ENCODE measurements at regions not wholly inside any gene's neighbourhood (a gene's known extent, or its start where the extent isn't known, plus 50 kb on each side); places are given as distances from the start of the nearest gene placed in this dataset.

- Histone ChIP-seq H3F3A (ENCODE audit: insufficient read depth) (no peaks in the 10 kb centered on the region), H3K79me2 (ENCODE audit: insufficient read depth, low read length) (no peaks in the 10 kb centered on the region), H2AFZ (ENCODE audit: low read depth, low read length, severe bottlenecking) (no peak overlapping the region), H4K20me1 (ENCODE audit: low read depth, low read length) (no peaks in the 10 kb centered on the region), H3K4me2 (ENCODE audit: low read depth, low read length, poor library complexity, severe bottlenecking) (no peak overlapping the region), H3K9me2 (replicated peaks; ENCODE audit: insufficient read depth, low read length) (no peaks in the 10 kb centered on the region), H3K9me3 (ENCODE audit: insufficient read depth, low read length) (no peaks in the 10 kb centered on the region), H3K27ac (ENCODE audit: low read depth, low read length) (no peak overlapping the region), H3K36me3 (ENCODE audit: low read length) (no peaks in the 10 kb centered on the region), H3K9ac (ENCODE audit: low read length) (no peak overlapping the region), H3K27me3 (ENCODE audit: low read length) (no peaks in the 10 kb centered on the region), H3K4me3 (ENCODE audit: insufficient read depth, low read length, poor library complexity, severe bottlenecking) (no peak overlapping the region)
- TF ChIP-seq EZH2phosphoT487 (conservative IDR thresholded peaks at IDR 0.05; ENCODE audit: low read length): no peak
- TF ChIP-seq CTCF (IDR thresholded peaks at IDR 0.05; ENCODE audit: insufficient read depth, low read length, poor library complexity, severe bottlenecking): no peak
These were observed 278.8 kb downstream of the TNS1 start for GRCh38 chr2:217723981-217724380.

- Histone ChIP-seq H3K36me3 (ENCODE audit: low read length) (no peaks in the 10 kb centered on the region), H3K4me2 (ENCODE audit: low read depth, low read length, poor library complexity, severe bottlenecking) (no peak overlapping the region), H3K4me3 (ENCODE audit: insufficient read depth, low read length, poor library complexity, severe bottlenecking) (no peak overlapping the region), H3K9me3 (ENCODE audit: insufficient read depth, low read length) (no peaks in the 10 kb centered on the region), H4K20me1 (ENCODE audit: low read depth, low read length) (no peaks in the 10 kb centered on the region), H3K9me2 (replicated peaks; ENCODE audit: insufficient read depth, low read length) (no peaks in the 10 kb centered on the region), H3K79me2 (ENCODE audit: insufficient read depth, low read length) (no peaks in the 10 kb centered on the region), H2AFZ (ENCODE audit: low read depth, low read length, severe bottlenecking) (no peak overlapping the region), H3K27me3 (ENCODE audit: low read length) (no peaks in the 10 kb centered on the region), H3F3A (ENCODE audit: insufficient read depth) (no peaks in the 10 kb centered on the region), H3K27ac (ENCODE audit: low read depth, low read length) (no peak overlapping the region), H3K9ac (ENCODE audit: low read length) (no peak overlapping the region)
- TF ChIP-seq EZH2phosphoT487 (conservative IDR thresholded peaks at IDR 0.05; ENCODE audit: low read length): no peak
- no peak for TF ChIP-seq CTCF (IDR thresholded peaks at IDR 0.05; ENCODE audit: insufficient read depth, low read length, poor library complexity, severe bottlenecking)
These were observed 279.8 kb downstream of the TNS1 start for GRCh38 chr2:217722883-217723472.

GRCh38 chr2:217717646-217718045 lies 285.1 kb downstream of the TNS1 start:
- Histone ChIP-seq H3K9ac (ENCODE audit: low read length) (no peak overlapping the region), H3K36me3 (ENCODE audit: low read length) (no peaks in the 10 kb centered on the region), H3K9me3 (ENCODE audit: insufficient read depth, low read length) (no peaks in the 10 kb centered on the region), H3F3A (ENCODE audit: insufficient read depth) (no peaks in the 10 kb centered on the region), H3K27me3 (ENCODE audit: low read length) (no peaks in the 10 kb centered on the region), H3K9me2 (replicated peaks; ENCODE audit: insufficient read depth, low read length) (no peaks in the 10 kb centered on the region), H3K4me2 (ENCODE audit: low read depth, low read length, poor library complexity, severe bottlenecking) (no peak overlapping the region), H4K20me1 (ENCODE audit: low read depth, low read length) (no peaks in the 10 kb centered on the region), H3K27ac (ENCODE audit: low read depth, low read length) (no peak overlapping the region), H2AFZ (ENCODE audit: low read depth, low read length, severe bottlenecking) (no peak overlapping the region), H3K4me3 (ENCODE audit: insufficient read depth, low read length, poor library complexity, severe bottlenecking) (no peak overlapping the region), H3K79me2 (ENCODE audit: insufficient read depth, low read length) (no peaks in the 10 kb centered on the region)
- TF ChIP-seq EZH2phosphoT487 (conservative IDR thresholded peaks at IDR 0.05; ENCODE audit: low read length): no peak
- TF ChIP-seq CTCF (IDR thresholded peaks at IDR 0.05; ENCODE audit: insufficient read depth, low read length, poor library complexity, severe bottlenecking): no peak

All from SU-DHL-6 (cell line).